ENCODE measurements at regions not wholly inside any gene's neighbourhood (a gene's known extent, or its start where the extent isn't known, plus 50 kb on each side); places are given as distances from the start of the nearest gene placed in this dataset.

DNA sequence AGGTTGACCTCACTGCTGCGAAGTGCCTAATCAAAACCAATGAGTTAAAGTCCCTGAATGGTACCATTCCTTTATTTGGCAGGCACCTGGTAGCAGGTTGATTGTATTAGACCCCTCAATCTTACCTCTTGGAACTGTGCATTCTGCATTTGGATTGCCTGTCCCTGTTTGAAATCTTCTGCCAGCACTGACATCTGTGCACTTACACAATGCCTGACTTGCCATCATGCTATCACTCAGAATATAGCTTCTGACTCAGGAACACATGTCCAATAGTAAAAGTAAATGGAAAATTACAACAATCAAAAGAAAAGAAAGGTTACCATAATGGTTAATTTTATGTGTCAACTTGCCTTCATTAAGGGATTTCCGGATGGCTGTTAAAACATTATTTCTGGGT is 366.0 kb upstream of the PDGFD start:
- DNase-seq (ENCODE audit: low read depth, low spot score) (no peak), FAIRE-seq (no peak)
- H3K9me3 ChIP-seq (ENCODE audit: control insufficient read depth, low read depth, low read length), result no peaks in the 10 kb centered on the region
- no peaks in the 10 kb centered on the region for H3K9me1 ChIP-seq (ENCODE audit: control insufficient read depth, extremely low read depth, insufficient read depth, low read length)
- no peak overlapping the region for H3K4me2 ChIP-seq (ENCODE audit: control insufficient read depth, extremely low read depth, insufficient read depth, low read depth, low read length)
- H2AFZ ChIP-seq (ENCODE audit: control insufficient read depth, low read length), result no peak overlapping the region
- no peak overlapping the region for H3K4me3 ChIP-seq (ENCODE audit: control insufficient read depth in 2 of 3, extremely low read depth in 1 of 3, insufficient read depth in 2 of 3, low read depth in 1 of 3, low read length in 3 of 3)
- H3K27ac ChIP-seq (ENCODE audit: control insufficient read depth, insufficient read depth, low read length), result no peak overlapping the region
- no peaks in the 10 kb centered on the region for H3K79me2 ChIP-seq (ENCODE audit: control insufficient read depth, insufficient read depth, low read length)
- dilution Hi-C loops (cut with MboI; ENCODE audit: extremely low pct_ligation_motif_present, low sequenced_read_pairs), result no loop called here
- TF ChIP-seq EZH2 (IDR thresholded peaks at IDR 0.05; ENCODE audit: low read length) (no peak), CTCF (optimal IDR thresholded peaks at IDR 0.05 in 1 of 3, IDR thresholded peaks at IDR 0.05 in 1 of 3, conservative IDR thresholded peaks at IDR 0.05 in 1 of 3; ENCODE audit: extremely low read depth in 1 of 3, insufficient read depth in 2 of 3, low read length in 3 of 3) (no peak)
- no peaks in the 10 kb centered on the region for H3K27me3 ChIP-seq (ENCODE audit: control insufficient read depth, extremely low read depth, insufficient read depth, low read length)
- no peaks in the 10 kb centered on the region for H4K20me1 ChIP-seq (ENCODE audit: control insufficient read depth, extremely low read depth, insufficient read depth, low read length)
- no peaks in the 10 kb centered on the region for H3K36me3 ChIP-seq (ENCODE audit: control insufficient read depth in 2 of 2, extremely low read depth in 1 of 2, insufficient read depth in 2 of 2, low read length in 2 of 2)
- H3K4me1 ChIP-seq (ENCODE audit: control insufficient read depth, extremely low read depth, insufficient read depth, low read length), result no peaks in the 10 kb centered on the region
- H3K9ac ChIP-seq (ENCODE audit: control insufficient read depth, extremely low read depth, insufficient read depth, low read length), result no peak overlapping the region

GRCh38 chr11:104529213-104529612 is 365.3 kb upstream of the PDGFD start:
- H3K4me1 ChIP-seq (ENCODE audit: control insufficient read depth, extremely low read depth, insufficient read depth, low read length), result no peaks in the 10 kb centered on the region
- no peak for FAIRE-seq

More at GRCh38 chr11:104529213-104529612, 365.3 kb upstream of the PDGFD start:
- no peak overlapping the region for H3K4me3 ChIP-seq (ENCODE audit: control insufficient read depth in 2 of 3, extremely low read depth in 1 of 3, insufficient read depth in 2 of 3, low read depth in 1 of 3, low read length in 3 of 3)
- H3K27me3 ChIP-seq (ENCODE audit: control insufficient read depth, extremely low read depth, insufficient read depth, low read length), result no peaks in the 10 kb centered on the region
- dilution Hi-C loops (cut with MboI; ENCODE audit: extremely low pct_ligation_motif_present, low sequenced_read_pairs), result no loop called here
- TF ChIP-seq EZH2 (IDR thresholded peaks at IDR 0.05; ENCODE audit: low read length) (no peak), CTCF (optimal IDR thresholded peaks at IDR 0.05 in 1 of 3, IDR thresholded peaks at IDR 0.05 in 1 of 3, conservative IDR thresholded peaks at IDR 0.05 in 1 of 3; ENCODE audit: extremely low read depth in 1 of 3, insufficient read depth in 2 of 3, low read length in 3 of 3) (no peak)
- H3K4me2 ChIP-seq (ENCODE audit: control insufficient read depth, extremely low read depth, insufficient read depth, low read depth, low read length), result no peak overlapping the region
- H3K9ac ChIP-seq (ENCODE audit: control insufficient read depth, extremely low read depth, insufficient read depth, low read length), result no peak overlapping the region
- no peak overlapping the region for H2AFZ ChIP-seq (ENCODE audit: control insufficient read depth, low read length)
- H4K20me1 ChIP-seq (ENCODE audit: control insufficient read depth, extremely low read depth, insufficient read depth, low read length), result no peaks in the 10 kb centered on the region
- no peaks in the 10 kb centered on the region for H3K79me2 ChIP-seq (ENCODE audit: control insufficient read depth, insufficient read depth, low read length)
- no peaks in the 10 kb centered on the region for H3K9me3 ChIP-seq (ENCODE audit: control insufficient read depth, low read depth, low read length)
- no peaks in the 10 kb centered on the region for H3K9me1 ChIP-seq (ENCODE audit: control insufficient read depth, extremely low read depth, insufficient read depth, low read length)
- no peak for DNase-seq (ENCODE audit: low read depth, low spot score)
- no peaks in the 10 kb centered on the region for H3K36me3 ChIP-seq (ENCODE audit: control insufficient read depth in 2 of 2, extremely low read depth in 1 of 2, insufficient read depth in 2 of 2, low read length in 2 of 2)
- no peak overlapping the region for H3K27ac ChIP-seq (ENCODE audit: control insufficient read depth, insufficient read depth, low read length)
